ENCODE measurements at regions not wholly inside any gene's neighbourhood (a gene's known extent, or its start where the extent isn't known, plus 50 kb on each side); places are given as distances from the start of the nearest gene placed in this dataset.
A peak's percentile ranks its signal among the peaks of the same experiment; 100 is the strongest.

GRCh38 chr4:23237771-23238170 is 545.0 kb downstream of the GBA3 start:
- intact Hi-C loops (cut with DNase I): no loop called here
- DNase-seq (peak; percentile 49), ATAC-seq (ENCODE audit: poor library complexity) (peak; percentile 82)

GRCh38 chr4:23235628-23236390 is 543.1 kb downstream of the GBA3 start:
- DNase-seq (no peak), ATAC-seq (ENCODE audit: poor library complexity) (peak; percentile 81)
- intact Hi-C loops (cut with DNase I): no loop called here

GRCh38 chr4:23234716-23235115 is 542.0 kb downstream of the GBA3 start:
- no peak for ATAC-seq (ENCODE audit: poor library complexity)
- no peak for DNase-seq
- intact Hi-C loops (cut with DNase I): no loop called here

- no peak for ATAC-seq (ENCODE audit: poor library complexity)
- intact Hi-C loops (cut with DNase I): no loop called here
- no peak for DNase-seq
These were observed 541.3 kb downstream of the GBA3 start for GRCh38 chr4:23234018-23234417.

GRCh38 chr4:23233596-23233995 is 540.9 kb downstream of the GBA3 start:
- intact Hi-C loops (cut with DNase I): no loop called here
- no peak for DNase-seq
- ATAC-seq (ENCODE audit: poor library complexity): no peak

- intact Hi-C loops (cut with DNase I): no loop called here
- ATAC-seq (ENCODE audit: poor library complexity): no peak
- no peak for DNase-seq
These were observed 540.2 kb downstream of the GBA3 start for GRCh38 chr4:23232987-23233386.

- ATAC-seq (ENCODE audit: poor library complexity) (no peak), DNase-seq (no peak)
- intact Hi-C loops (cut with DNase I): no loop called here
These were observed 532.8 kb downstream of the GBA3 start for GRCh38 chr4:23225564-23225963.

GRCh38 chr4:23224684-23225420 is 532.1 kb downstream of the GBA3 start:
- intact Hi-C loops (cut with DNase I): no loop called here
- ATAC-seq (ENCODE audit: poor library complexity) (no peak), DNase-seq (no peak)

GRCh38 chr4:23220911-23221310 is 528.2 kb downstream of the GBA3 start:
- intact Hi-C loops (cut with DNase I): no loop called here
- ATAC-seq (ENCODE audit: poor library complexity) (no peak), DNase-seq (no peak)

GRCh38 chr4:23219779-23220408 is 527.2 kb downstream of the GBA3 start:
- ATAC-seq (ENCODE audit: poor library complexity) (no peak), DNase-seq (no peak)
- intact Hi-C loops (cut with DNase I): no loop called here

GRCh38 chr4:23213198-23213597 is 520.5 kb downstream of the GBA3 start:
- DNase-seq: no peak
- no peak for ATAC-seq (ENCODE audit: poor library complexity)
- intact Hi-C loops (cut with DNase I): no loop called here

GRCh38 chr4:23212558-23212957 is 519.8 kb downstream of the GBA3 start:
- ATAC-seq (ENCODE audit: poor library complexity) (no peak), DNase-seq (no peak)
- intact Hi-C loops (cut with DNase I): no loop called here

GRCh38 chr4:23207059-23207458 is 514.3 kb downstream of the GBA3 start:
- intact Hi-C loops (cut with DNase I): no loop called here
- ATAC-seq (ENCODE audit: poor library complexity) (no peak), DNase-seq (no peak)

GRCh38 chr4:23202712-23203247 is 510.0 kb downstream of the GBA3 start:
- DNase-seq (no peak), ATAC-seq (ENCODE audit: poor library complexity) (no peak)
- intact Hi-C loops (cut with DNase I): no loop called here

GRCh38 chr4:23194751-23195150 is 502.0 kb downstream of the GBA3 start:
- ATAC-seq (ENCODE audit: poor library complexity) (no peak), DNase-seq (no peak)
- intact Hi-C loops (cut with DNase I): no loop called here

GRCh38 chr4:23174179-23174578 is 481.4 kb downstream of the GBA3 start:
- DNase-seq (no peak), ATAC-seq (ENCODE audit: poor library complexity) (no peak)
- intact Hi-C loops (cut with DNase I): no loop called here

GRCh38 chr4:23171976-23172375 is 479.2 kb downstream of the GBA3 start:
- ATAC-seq (ENCODE audit: poor library complexity) (no peak), DNase-seq (no peak)
- intact Hi-C loops (cut with DNase I): no loop called here

GRCh38 chr4:23169608-23170311 is 477.0 kb downstream of the GBA3 start:
- intact Hi-C loops (cut with DNase I): no loop called here
- DNase-seq: no peak
- peak; percentile 82 for ATAC-seq (ENCODE audit: poor library complexity)

- intact Hi-C loops (cut with DNase I): no loop called here
- ATAC-seq (ENCODE audit: poor library complexity) (no peak), DNase-seq (no peak)
These were observed 474.2 kb downstream of the GBA3 start for GRCh38 chr4:23166919-23167318.

All from Right ventricle myocardium superior (tissue), 1 donor.